ENCODE measurements at regions not wholly inside any gene's neighbourhood (a gene's known extent, or its start where the extent isn't known, plus 50 kb on each side); places are given as distances from the start of the nearest gene placed in this dataset.
"Not testable (repeated sequence)": the region's sequence is repeated elsewhere in the genome, so short reads cannot be mapped to it uniquely, and the experiment has no call there.

GRCh38 chr10:120188950-120189349 lies 268.1 kb upstream of the PLPP4 start:
- no peak for DNase-seq (ENCODE audit: low read depth in 2 of 3, low spot score in 2 of 3)

- DNase-seq (ENCODE audit: low read depth in 2 of 3, low spot score in 2 of 3), result no peak
Observed at GRCh38 chr10:120195984-120196712, 260.9 kb upstream of the PLPP4 start.

- DNase-seq (ENCODE audit: low read depth in 2 of 3, low spot score in 2 of 3), result no peak
Observed at GRCh38 chr10:120204877-120205276, 252.2 kb upstream of the PLPP4 start.

- DNase-seq (ENCODE audit: low read depth in 2 of 3, low spot score in 2 of 3), result no peak
Observed at GRCh38 chr10:120205368-120206018, 251.5 kb upstream of the PLPP4 start.

- DNase-seq (ENCODE audit: low read depth in 2 of 3, low spot score in 2 of 3), result no peak
Observed at GRCh38 chr10:120208488-120208887, 248.5 kb upstream of the PLPP4 start.

GRCh38 chr10:120209124-120209762 lies 247.8 kb upstream of the PLPP4 start:
- DNase-seq (ENCODE audit: low read depth in 2 of 3, low spot score in 2 of 3), result no peak

GRCh38 chr10:120212275-120212674 lies 244.8 kb upstream of the PLPP4 start:
- DNase-seq (ENCODE audit: low read depth in 2 of 3, low spot score in 2 of 3), result no peak

- not testable (repeated sequence) for DNase-seq (ENCODE audit: low read depth in 2 of 3, low spot score in 2 of 3)
Observed at GRCh38 chr10:120213283-120213682, 243.7 kb upstream of the PLPP4 start.

- no peak for DNase-seq (ENCODE audit: low read depth in 2 of 3, low spot score in 2 of 3)
Observed at GRCh38 chr10:120217736-120218135, 239.3 kb upstream of the PLPP4 start.

- no peak for DNase-seq (ENCODE audit: low read depth in 2 of 3, low spot score in 2 of 3)
Observed at GRCh38 chr10:120221873-120222485, 235.0 kb upstream of the PLPP4 start.

GRCh38 chr10:120229641-120230040 lies 227.4 kb upstream of the PLPP4 start:
- DNase-seq (ENCODE audit: low read depth in 2 of 3, low spot score in 2 of 3), result no peak

- DNase-seq (ENCODE audit: low read depth in 2 of 3, low spot score in 2 of 3), result not testable (repeated sequence)
Observed at GRCh38 chr10:120239695-120240094, 217.3 kb upstream of the PLPP4 start.

- DNase-seq (ENCODE audit: low read depth in 2 of 3, low spot score in 2 of 3), result no peak
Observed at GRCh38 chr10:120251821-120252442, 205.1 kb upstream of the PLPP4 start.

GRCh38 chr10:120253131-120253530 lies 203.9 kb upstream of the PLPP4 start:
- DNase-seq (ENCODE audit: low read depth in 2 of 3, low spot score in 2 of 3), result no peak

GRCh38 chr10:120260456-120260855 lies 196.6 kb upstream of the PLPP4 start:
- DNase-seq (ENCODE audit: low read depth in 2 of 3, low spot score in 2 of 3), result no peak

- no peak for DNase-seq (ENCODE audit: low read depth in 2 of 3, low spot score in 2 of 3)
Observed at GRCh38 chr10:120262857-120263547, 194.0 kb upstream of the PLPP4 start.

GRCh38 chr10:120266022-120266421 lies 191.0 kb upstream of the PLPP4 start:
- no peak for DNase-seq (ENCODE audit: low read depth in 2 of 3, low spot score in 2 of 3)

GRCh38 chr10:120270906-120271305 lies 186.1 kb upstream of the PLPP4 start:
- DNase-seq (ENCODE audit: low read depth in 2 of 3, low spot score in 2 of 3), result no peak

GRCh38 chr10:120271696-120272095 lies 185.3 kb upstream of the PLPP4 start:
- no peak for DNase-seq (ENCODE audit: low read depth in 2 of 3, low spot score in 2 of 3)

GRCh38 chr10:120272350-120272749 lies 184.7 kb upstream of the PLPP4 start:
- no peak for DNase-seq (ENCODE audit: low read depth in 2 of 3, low spot score in 2 of 3)

GRCh38 chr10:120278069-120278468 lies 179.0 kb upstream of the PLPP4 start:
- no peak for DNase-seq (ENCODE audit: low read depth in 2 of 3, low spot score in 2 of 3)

Data from activated CD8-positive, alpha-beta memory T cell treated with anti-CD3 and anti-CD28 coated beads for 48 hours (primary cell).